ENCODE measurements at regions not wholly inside any gene's neighbourhood (a gene's known extent, or its start where the extent isn't known, plus 50 kb on each side); places are given as distances from the start of the nearest gene placed in this dataset.

GRCh38 chr7:131897790-131898165, 341.4 kb upstream of the PODXL start:
- TF ChIP-seq CTCF (optimal IDR thresholded peaks at IDR 0.05 in 1 of 3, IDR thresholded peaks at IDR 0.05 in 1 of 3, conservative IDR thresholded peaks at IDR 0.05 in 1 of 3; ENCODE audit: extremely low read depth in 1 of 3, insufficient read depth in 2 of 3, low read length in 3 of 3): no peak
- no peak for TF ChIP-seq EZH2 (IDR thresholded peaks at IDR 0.05; ENCODE audit: low read length)
